ENCODE measurements at regions not wholly inside any gene's neighbourhood (a gene's known extent, or its start where the extent isn't known, plus 50 kb on each side); places are given as distances from the start of the nearest gene placed in this dataset.

DNA sequence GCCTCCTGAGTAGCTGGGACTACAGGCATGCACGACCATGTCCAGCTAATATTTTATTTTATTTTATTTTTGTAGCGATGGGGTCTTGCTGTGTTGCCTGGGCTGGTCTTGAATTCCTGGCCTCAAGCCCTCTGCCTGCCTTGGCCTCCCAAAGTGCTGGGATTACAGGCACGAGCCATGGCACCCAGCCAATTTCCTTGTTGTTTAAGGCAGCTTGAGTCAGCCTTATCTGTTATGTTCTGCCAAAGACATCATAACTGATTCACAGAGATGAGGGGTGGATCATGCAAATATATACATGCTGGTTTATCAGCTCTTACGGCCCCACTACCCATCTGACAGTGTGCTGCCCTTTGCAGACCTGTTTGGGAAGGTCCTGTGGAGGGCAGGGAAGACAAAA is 826.7 kb downstream of the TYW1 start:
- H3K4me3 ChIP-seq = no peak overlapping the region
- H3K27ac ChIP-seq = no peak overlapping the region
- H3K36me3 ChIP-seq = no peaks in the 10 kb centered on the region
- ATAC-seq (ENCODE audit: low FRiP score in 2 of 2) = no peak
- DNase-seq = no peak
- no peaks in the 10 kb centered on the region for H3K4me1 ChIP-seq
- no peaks in the 10 kb centered on the region for H3K27me3 ChIP-seq
- no peaks in the 10 kb centered on the region for H3K9me3 ChIP-seq
- no peak for TF ChIP-seq EP300 (IDR thresholded peaks at IDR 0.05)
- TF ChIP-seq CTCF (IDR thresholded peaks at IDR 0.05) = no peak
- TF ChIP-seq POLR2A (IDR thresholded peaks at IDR 0.05) = no peak
- no peak for TF ChIP-seq POLR2AphosphoS5 (IDR thresholded peaks at IDR 0.05)
- WGBS, 2 donors = 44 to 70% methylated on average over 3 to 4 of the region's 4 CpGs

- H3K27ac ChIP-seq = no peak overlapping the region
- WGBS, 2 donors = 75 to 85% methylated on average over 1 of the region's 1 CpG
- ATAC-seq (ENCODE audit: low FRiP score in 2 of 2) = no peak
- H3K4me1 ChIP-seq = no peaks in the 10 kb centered on the region
- no peaks in the 10 kb centered on the region for H3K9me3 ChIP-seq
- DNase-seq = no peak
- no peaks in the 10 kb centered on the region for H3K27me3 ChIP-seq
- no peak for TF ChIP-seq POLR2A (IDR thresholded peaks at IDR 0.05)
- TF ChIP-seq CTCF (IDR thresholded peaks at IDR 0.05) = no peak
- no peaks in the 10 kb centered on the region for H3K36me3 ChIP-seq
- H3K4me3 ChIP-seq = no peak overlapping the region
Observed at GRCh38 chr7:67825356-67825755, 828.7 kb downstream of the TYW1 start.

GRCh38 chr7:67841896-67842295 is 845.3 kb downstream of the TYW1 start:
- Histone ChIP-seq H3K4me1 (no peaks in the 10 kb centered on the region), H3K27me3 (no peaks in the 10 kb centered on the region), H3K27ac (no peak overlapping the region), H3K9me3 (no peaks in the 10 kb centered on the region), H3K4me3 (no peak overlapping the region), H3K36me3 (no peaks in the 10 kb centered on the region)
- DNase-seq (no peak), ATAC-seq (ENCODE audit: low FRiP score in 2 of 2) (no peak)
- TF ChIP-seq POLR2AphosphoS5 (IDR thresholded peaks at IDR 0.05) = no peak
- TF ChIP-seq EP300 (IDR thresholded peaks at IDR 0.05) = no peak
- TF ChIP-seq CTCF (IDR thresholded peaks at IDR 0.05) = no peak
- no peak for TF ChIP-seq POLR2A (IDR thresholded peaks at IDR 0.05)
- 94 to 96% methylated on average over 4 of the region's 4 CpGs for WGBS, 2 donors

- 67 to 70% methylated on average over 4 of the region's 4 CpGs for WGBS, 2 donors
- DNase-seq (no peak), ATAC-seq (ENCODE audit: low FRiP score in 2 of 2) (no peak)
- H3K9me3 ChIP-seq = no peaks in the 10 kb centered on the region
- H3K4me3 ChIP-seq = no peak overlapping the region
- no peak overlapping the region for H3K27ac ChIP-seq
- no peaks in the 10 kb centered on the region for H3K27me3 ChIP-seq
- H3K4me1 ChIP-seq = no peaks in the 10 kb centered on the region
- no peaks in the 10 kb centered on the region for H3K36me3 ChIP-seq
- no peak for TF ChIP-seq POLR2AphosphoS5 (IDR thresholded peaks at IDR 0.05)
- no peak for TF ChIP-seq POLR2A (IDR thresholded peaks at IDR 0.05)
Observed at GRCh38 chr7:67842571-67842970, 845.9 kb downstream of the TYW1 start.

DNA sequence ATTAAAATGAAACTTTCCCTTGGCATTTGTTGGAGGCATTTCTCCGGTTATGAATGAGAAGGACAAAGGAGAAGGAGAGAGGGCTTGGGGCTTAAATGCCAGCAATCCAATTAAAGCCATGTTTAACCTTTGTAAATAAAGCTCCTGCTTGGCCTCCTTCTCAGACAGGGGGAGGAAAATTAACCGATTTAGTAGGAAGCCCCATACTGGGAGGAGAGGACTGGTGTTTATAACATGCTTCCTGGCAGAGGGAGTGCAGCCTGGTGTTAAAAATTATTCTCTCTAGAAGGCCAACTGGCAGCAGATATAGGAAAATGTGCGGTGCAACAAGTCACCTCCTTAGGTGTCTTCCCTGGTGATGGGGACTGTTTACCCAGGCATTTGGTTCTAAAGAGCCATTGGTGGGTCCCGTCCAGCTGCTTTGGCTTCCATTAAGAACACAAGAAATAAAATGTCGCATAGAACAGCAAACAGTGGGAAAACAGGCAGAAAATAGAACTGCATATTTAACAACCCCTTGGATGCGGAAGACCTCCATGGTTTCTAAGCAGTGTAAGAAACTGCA is 846.5 kb downstream of the TYW1 start:
- Histone ChIP-seq H3K4me3 (no peak overlapping the region), H3K27me3 (no peaks in the 10 kb centered on the region), H3K27ac (no peak overlapping the region), H3K9me3 (no peaks in the 10 kb centered on the region), H3K4me1 (no peaks in the 10 kb centered on the region), H3K36me3 (no peaks in the 10 kb centered on the region)
- 48 to 56% methylated on average over 6 of the region's 6 CpGs for WGBS, 2 donors
- ATAC-seq (ENCODE audit: low FRiP score in 2 of 2) = no peak
- no peak for DNase-seq
- TF ChIP-seq POLR2AphosphoS5 (IDR thresholded peaks at IDR 0.05) (no peak), CTCF (IDR thresholded peaks at IDR 0.05) (no peak), EP300 (IDR thresholded peaks at IDR 0.05) (no peak), POLR2A (IDR thresholded peaks at IDR 0.05) (no peak)
